Neural crest cell (in vitro differentiated cells): ENCODE measurements at regions not wholly inside any gene's neighbourhood (a gene's known extent, or its start where the extent isn't known, plus 50 kb on each side); places are given as distances from the start of the nearest gene placed in this dataset.

Experiments used
- DNase-seq: peaks from one replicate; pipeline ENCODE4 v3.0.0; 2021; ENCODE audit warnings: low read depth, mixed read lengths, low spot score
- H3K27ac Mint-ChIP-seq: one replicate; pipeline ENCODE4 v1.8.0; 2021; ENCODE audit warnings: mild to moderate bottlenecking, mixed read lengths; ENCODE audit not compliant: unreplicated experiment
- H3K27me3 Mint-ChIP-seq: 2 replicates; pipeline ENCODE4 v1.8.0; 2021; ENCODE audit warnings: low read depth, mild to moderate bottlenecking, mixed read lengths
- H3K36me3 Mint-ChIP-seq: 2 replicates; pipeline ENCODE4 v1.8.0; 2021; ENCODE audit warnings: low read depth, mild to moderate bottlenecking, mixed read lengths
- H3K4me1 Mint-ChIP-seq: 2 replicates; pipeline ENCODE4 v1.8.0; 2021; ENCODE audit warnings: mixed read lengths
- H3K4me3 Mint-ChIP-seq: one replicate; pipeline ENCODE4 v1.8.0; 2021; ENCODE audit warnings: mild to moderate bottlenecking, mixed read lengths
- H3K9me3 Mint-ChIP-seq: 2 replicates; pipeline ENCODE4 v1.8.0; 2021; ENCODE audit warnings: mixed read lengths
- CTCF ChIP-seq: fragments of 200-600 bp; sonication (generic); conservative IDR thresholded peaks from 2 replicates; pipeline ENCODE4 v1.5.0; 2021; ENCODE audit warnings: antibody characterized with exemption, mild to moderate bottlenecking

GRCh38 chr3:103189941-103190340 lies 755.1 kb downstream of the ZPLD1 start:
- no peak for DNase-seq
- Mint-ChIP-seq H3K9me3 (no peaks in the 10 kb centered on the region), H3K27ac (no peak overlapping the region), H3K36me3 (no peaks in the 10 kb centered on the region), H3K4me3 (no peak overlapping the region), H3K27me3 (no peaks in the 10 kb centered on the region), H3K4me1 (no peaks in the 10 kb centered on the region)
- no peak for TF ChIP-seq CTCF

GRCh38 chr3:103195216-103195615 lies 760.4 kb downstream of the ZPLD1 start:
- Mint-ChIP-seq H3K27me3 (no peaks in the 10 kb centered on the region), H3K36me3 (no peaks in the 10 kb centered on the region), H3K9me3 (no peaks in the 10 kb centered on the region), H3K4me3 (no peak overlapping the region), H3K4me1 (no peaks in the 10 kb centered on the region), H3K27ac (no peak overlapping the region)
- no peak for DNase-seq
- TF ChIP-seq CTCF, result no peak

- no peak for TF ChIP-seq CTCF
- Mint-ChIP-seq H3K27ac (no peak overlapping the region), H3K9me3 (no peaks in the 10 kb centered on the region), H3K36me3 (no peaks in the 10 kb centered on the region), H3K27me3 (no peaks in the 10 kb centered on the region), H3K4me3 (no peak overlapping the region), H3K4me1 (no peaks in the 10 kb centered on the region)
- DNase-seq, result no peak
Measured at GRCh38 chr3:103203441-103203840, 768.6 kb downstream of the ZPLD1 start.

GRCh38 chr3:103210583-103210982 lies 775.8 kb downstream of the ZPLD1 start:
- no peaks in the 10 kb centered on the region for H3K27me3 Mint-ChIP-seq
- H3K36me3 Mint-ChIP-seq, result no peaks in the 10 kb centered on the region
- TF ChIP-seq CTCF, result no peak
- H3K4me1 Mint-ChIP-seq, result no peaks in the 10 kb centered on the region
- DNase-seq, result no peak
- no peaks in the 10 kb centered on the region for H3K9me3 Mint-ChIP-seq
- H3K4me3 Mint-ChIP-seq, result no peak overlapping the region
- no peak overlapping the region for H3K27ac Mint-ChIP-seq

- Mint-ChIP-seq H3K4me3 (no peak overlapping the region), H3K27me3 (no peaks in the 10 kb centered on the region), H3K27ac (no peak overlapping the region), H3K36me3 (no peaks in the 10 kb centered on the region), H3K4me1 (peaks cover 4% of the 10 kb centered on the region), H3K9me3 (no peaks in the 10 kb centered on the region)
- TF ChIP-seq CTCF, result no peak
- DNase-seq, result no peak
Measured at GRCh38 chr3:103218146-103218545, 783.3 kb downstream of the ZPLD1 start.

GRCh38 chr3:103218793-103219192 lies 784.0 kb downstream of the ZPLD1 start:
- no peak for TF ChIP-seq CTCF
- no peak overlapping the region for H3K27ac Mint-ChIP-seq
- no peaks in the 10 kb centered on the region for H3K36me3 Mint-ChIP-seq
- peaks cover 4% of the 10 kb centered on the region for H3K4me1 Mint-ChIP-seq
- no peak for DNase-seq
- no peaks in the 10 kb centered on the region for H3K9me3 Mint-ChIP-seq
- no peaks in the 10 kb centered on the region for H3K27me3 Mint-ChIP-seq
- no peak overlapping the region for H3K4me3 Mint-ChIP-seq
